WERI-Rb-1 (cell line): ENCODE measurements at regions not wholly inside any gene's neighbourhood (a gene's known extent, or its start where the extent isn't known, plus 50 kb on each side); places are given as distances from the start of the nearest gene placed in this dataset.

Source experiments
- DNase-seq: peaks from one replicate; pipeline ENCODE4 v3.0.0-alpha.2; 2020
- H3K27ac ChIP-seq: fragments of 250-450 bp; sonication (Bioruptor Pico); 2 replicates; pipeline ENCODE4 v1.5.1; 2020; ENCODE audit warnings: mild to moderate bottlenecking, moderate library complexity
- H3K27me3 ChIP-seq: fragments of 250-450 bp; sonication (Bioruptor Pico); 2 replicates; pipeline ENCODE4 v1.5.1; 2021; ENCODE audit warnings: mild to moderate bottlenecking, low read depth, moderate library complexity; ENCODE audit not compliant: insufficient read depth, severe bottlenecking
- H3K36me3 ChIP-seq: fragments of 250-450 bp; sonication (Bioruptor Pico); 2 replicates; pipeline ENCODE4 v1.5.1; 2020; ENCODE audit warnings: mild to moderate bottlenecking, moderate library complexity
- H3K4me3 ChIP-seq: 2 replicates; pipeline ENCODE4 v1.5.1; 2011; ENCODE audit warnings: low read depth, mild to moderate bottlenecking, control low read depth, low read length
- H3K9me3 ChIP-seq: fragments of 250-450 bp; sonication (Bioruptor Pico); 2 replicates; pipeline ENCODE4 v1.5.1; 2021; ENCODE audit warnings: mild to moderate bottlenecking, moderate library complexity; ENCODE audit not compliant: severe bottlenecking
- TF ChIP-seq, protein P1 (sequence below): IDR thresholded peaks from 2 replicates; pipeline ENCODE4 v1.5.1; 2011; ENCODE audit warnings: low read depth, mild to moderate bottlenecking, control low read depth, inconsistent platforms, low read length

- Histone ChIP-seq H3K27ac (no peak overlapping the region), H3K27me3 (no peaks in the 10 kb centered on the region), H3K36me3 (no peaks in the 10 kb centered on the region), H3K4me3 (no peak overlapping the region), H3K9me3 (no peaks in the 10 kb centered on the region)
- TF ChIP-seq, protein P1, sequence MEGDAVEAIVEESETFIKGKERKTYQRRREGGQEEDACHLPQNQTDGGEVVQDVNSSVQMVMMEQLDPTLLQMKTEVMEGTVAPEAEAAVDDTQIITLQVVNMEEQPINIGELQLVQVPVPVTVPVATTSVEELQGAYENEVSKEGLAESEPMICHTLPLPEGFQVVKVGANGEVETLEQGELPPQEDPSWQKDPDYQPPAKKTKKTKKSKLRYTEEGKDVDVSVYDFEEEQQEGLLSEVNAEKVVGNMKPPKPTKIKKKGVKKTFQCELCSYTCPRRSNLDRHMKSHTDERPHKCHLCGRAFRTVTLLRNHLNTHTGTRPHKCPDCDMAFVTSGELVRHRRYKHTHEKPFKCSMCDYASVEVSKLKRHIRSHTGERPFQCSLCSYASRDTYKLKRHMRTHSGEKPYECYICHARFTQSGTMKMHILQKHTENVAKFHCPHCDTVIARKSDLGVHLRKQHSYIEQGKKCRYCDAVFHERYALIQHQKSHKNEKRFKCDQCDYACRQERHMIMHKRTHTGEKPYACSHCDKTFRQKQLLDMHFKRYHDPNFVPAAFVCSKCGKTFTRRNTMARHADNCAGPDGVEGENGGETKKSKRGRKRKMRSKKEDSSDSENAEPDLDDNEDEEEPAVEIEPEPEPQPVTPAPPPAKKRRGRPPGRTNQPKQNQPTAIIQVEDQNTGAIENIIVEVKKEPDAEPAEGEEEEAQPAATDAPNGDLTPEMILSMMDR: no peak
- no peak for DNase-seq
These were observed 216.2 kb upstream of the PLEKHG7 start for GRCh38 chr12:92486443-92487137.

DNA sequence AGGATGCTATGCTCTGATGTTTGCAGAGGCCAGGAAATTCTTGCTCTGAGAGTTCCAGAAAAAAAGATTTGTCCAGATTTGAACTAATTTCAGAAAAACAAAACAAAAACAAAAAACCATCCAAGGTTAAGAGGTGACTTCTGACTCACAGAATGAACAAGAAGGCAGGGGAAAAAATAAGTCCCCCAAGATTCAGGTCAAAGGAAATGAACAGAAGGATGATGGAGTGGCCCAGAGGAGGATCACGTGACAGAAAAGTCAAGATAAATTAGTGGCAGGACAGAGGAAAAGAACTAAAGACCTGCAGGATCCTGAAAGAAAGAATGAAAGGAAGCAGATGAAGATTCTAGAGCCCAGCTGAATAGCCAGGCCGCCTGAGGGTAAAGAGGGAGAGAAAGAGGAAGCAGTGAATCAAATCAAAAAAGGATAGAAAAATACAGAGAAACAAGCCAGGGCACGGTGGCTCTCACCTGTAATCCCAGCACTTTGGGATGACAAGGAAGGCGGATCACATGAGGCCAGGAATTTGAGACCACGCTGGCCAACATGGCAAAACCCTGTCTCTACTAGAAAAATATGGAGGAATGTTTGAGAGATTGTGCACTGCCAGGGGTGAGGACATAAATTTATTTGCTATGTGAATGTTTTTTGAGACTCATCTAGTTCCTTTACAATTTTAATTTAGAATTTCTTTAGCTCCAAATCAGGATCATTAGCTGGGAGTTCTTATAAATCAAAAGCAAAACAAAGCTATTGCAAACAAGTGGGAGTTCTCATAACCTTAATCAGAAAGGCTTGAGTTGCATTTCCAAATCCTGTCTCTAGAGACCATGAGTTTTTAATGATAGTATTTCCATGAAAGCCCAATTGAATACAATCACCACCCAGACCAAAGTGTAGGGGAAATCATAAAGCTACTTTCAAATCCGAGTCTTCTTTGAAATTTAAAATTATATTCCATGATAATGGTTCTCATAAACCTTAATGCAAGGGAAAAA, 217.1 kb upstream of the PLEKHG7 start:
- no peaks in the 10 kb centered on the region for H3K36me3 ChIP-seq
- no peak overlapping the region for H3K27ac ChIP-seq
- no peaks in the 10 kb centered on the region for H3K27me3 ChIP-seq
- no peak for DNase-seq
- no peak overlapping the region for H3K4me3 ChIP-seq
- TF ChIP-seq, protein P1: no peak
- H3K9me3 ChIP-seq: no peaks in the 10 kb centered on the region

DNA sequence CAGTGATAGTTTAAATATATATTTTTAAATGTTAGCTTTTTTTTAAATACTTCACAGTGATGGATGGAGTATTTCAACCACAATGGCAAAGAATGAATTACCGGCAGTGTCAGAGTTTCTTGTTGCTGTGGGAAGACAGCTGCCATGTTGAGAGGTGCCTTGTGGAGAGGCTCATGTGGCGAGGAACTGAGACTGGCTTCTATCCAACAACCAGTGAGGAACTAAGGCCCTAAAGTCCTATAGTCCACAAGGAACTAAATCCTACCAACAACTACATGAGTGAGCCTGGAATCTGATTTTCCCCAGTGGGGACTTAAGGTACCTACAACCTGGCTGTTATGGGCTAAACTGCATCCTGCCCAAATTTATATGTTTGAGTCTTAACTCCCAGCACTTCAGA, 220.2 kb upstream of the PLEKHG7 start:
- DNase-seq: no peak
- H3K9me3 ChIP-seq: no peaks in the 10 kb centered on the region
- no peak overlapping the region for H3K4me3 ChIP-seq
- H3K27me3 ChIP-seq: no peaks in the 10 kb centered on the region
- H3K36me3 ChIP-seq: no peaks in the 10 kb centered on the region
- no peak overlapping the region for H3K27ac ChIP-seq
- TF ChIP-seq, protein P1: no peak

- no peak for DNase-seq
- Histone ChIP-seq H3K36me3 (no peaks in the 10 kb centered on the region), H3K27me3 (no peaks in the 10 kb centered on the region), H3K27ac (no peak overlapping the region), H3K4me3 (no peak overlapping the region), H3K9me3 (no peaks in the 10 kb centered on the region)
- TF ChIP-seq, protein P1: no peak
These were observed 221.7 kb upstream of the PLEKHG7 start for GRCh38 chr12:92481066-92481465.

- Histone ChIP-seq H3K36me3 (no peaks in the 10 kb centered on the region), H3K27ac (no peak overlapping the region), H3K4me3 (no peak overlapping the region), H3K27me3 (no peaks in the 10 kb centered on the region), H3K9me3 (no peaks in the 10 kb centered on the region)
- TF ChIP-seq, protein P1: no peak
- no peak for DNase-seq
These were observed 224.1 kb upstream of the PLEKHG7 start for GRCh38 chr12:92478692-92479091.
